NCI-H226 (cell line): ENCODE measurements at regions not wholly inside any gene's neighbourhood (a gene's known extent, or its start where the extent isn't known, plus 50 kb on each side); places are given as distances from the start of the nearest gene placed in this dataset.

Experiments
- DNase-seq: peaks from one replicate; pipeline ENCODE4 v3.0.0-alpha.2; 2015

GRCh38 chr14:42441615-42442014, 834.9 kb downstream of the LRFN5 start:
- DNase-seq, result no peak

- no peak for DNase-seq
Observed at GRCh38 chr14:42437809-42438208, 831.1 kb downstream of the LRFN5 start.

GRCh38 chr14:42429401-42429800, 822.7 kb downstream of the LRFN5 start:
- DNase-seq, result peak; percentile 7

DNA sequence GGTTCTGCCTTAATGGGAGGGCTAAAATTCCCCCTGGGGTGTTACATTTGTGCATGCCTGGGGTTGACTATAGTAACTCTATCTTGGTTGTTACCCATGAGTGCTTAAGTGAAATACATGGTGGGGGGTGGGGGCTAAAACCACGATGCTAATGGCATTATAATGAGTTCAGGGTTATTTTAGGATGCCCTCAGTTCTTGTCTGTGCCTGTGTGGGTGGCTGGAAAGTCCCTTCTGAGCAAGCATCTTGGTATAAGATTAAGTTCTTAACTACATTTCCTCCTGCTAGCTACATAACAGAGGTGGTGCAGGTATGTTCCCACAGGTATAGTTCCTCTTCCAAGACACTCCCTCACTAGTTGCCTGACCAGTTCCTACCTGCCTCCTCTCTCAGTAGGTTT, 822.3 kb downstream of the LRFN5 start:
- no peak for DNase-seq

DNA sequence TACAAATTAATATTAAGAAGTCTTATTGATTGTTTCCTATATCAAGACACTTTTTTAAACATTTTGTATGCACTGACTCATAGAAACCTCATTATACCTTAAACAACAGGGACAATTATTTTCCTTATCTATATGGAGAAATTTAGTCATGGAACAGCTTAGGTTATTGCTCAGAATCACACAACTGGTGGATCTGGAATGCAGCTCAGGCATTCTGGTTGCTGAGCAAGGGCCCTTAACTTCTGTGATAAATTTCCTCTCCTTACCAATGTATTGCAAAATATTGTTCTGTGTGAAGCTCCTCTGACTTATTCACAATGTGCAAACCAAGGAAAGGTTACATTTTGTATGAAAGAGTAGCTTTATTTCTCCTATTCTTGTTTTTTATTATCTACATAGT, 817.8 kb downstream of the LRFN5 start:
- peak; percentile 56 for DNase-seq

GRCh38 chr14:42421377-42422078, 814.9 kb downstream of the LRFN5 start:
- no peak for DNase-seq

GRCh38 chr14:42420071-42420470, 813.4 kb downstream of the LRFN5 start:
- DNase-seq, result no peak

DNA sequence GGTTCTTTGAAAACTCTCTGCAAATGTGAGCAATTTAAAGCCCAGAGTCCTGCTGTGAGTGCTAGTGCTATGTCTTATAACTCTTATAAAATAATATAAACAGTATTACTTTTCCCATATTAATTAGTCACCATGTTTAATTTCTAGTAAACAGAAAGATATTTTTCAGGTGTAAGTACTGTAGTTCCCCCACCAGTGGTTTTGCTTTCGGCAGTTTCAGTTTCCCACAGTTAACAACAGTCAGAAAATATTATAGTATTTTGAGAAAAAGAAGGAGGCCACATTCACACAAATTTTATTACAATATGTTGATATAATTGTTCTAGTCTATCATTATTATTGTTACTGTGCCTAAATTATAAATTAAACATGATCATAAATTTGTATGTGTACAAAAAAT, 800.5 kb downstream of the LRFN5 start:
- DNase-seq, result no peak

DNA sequence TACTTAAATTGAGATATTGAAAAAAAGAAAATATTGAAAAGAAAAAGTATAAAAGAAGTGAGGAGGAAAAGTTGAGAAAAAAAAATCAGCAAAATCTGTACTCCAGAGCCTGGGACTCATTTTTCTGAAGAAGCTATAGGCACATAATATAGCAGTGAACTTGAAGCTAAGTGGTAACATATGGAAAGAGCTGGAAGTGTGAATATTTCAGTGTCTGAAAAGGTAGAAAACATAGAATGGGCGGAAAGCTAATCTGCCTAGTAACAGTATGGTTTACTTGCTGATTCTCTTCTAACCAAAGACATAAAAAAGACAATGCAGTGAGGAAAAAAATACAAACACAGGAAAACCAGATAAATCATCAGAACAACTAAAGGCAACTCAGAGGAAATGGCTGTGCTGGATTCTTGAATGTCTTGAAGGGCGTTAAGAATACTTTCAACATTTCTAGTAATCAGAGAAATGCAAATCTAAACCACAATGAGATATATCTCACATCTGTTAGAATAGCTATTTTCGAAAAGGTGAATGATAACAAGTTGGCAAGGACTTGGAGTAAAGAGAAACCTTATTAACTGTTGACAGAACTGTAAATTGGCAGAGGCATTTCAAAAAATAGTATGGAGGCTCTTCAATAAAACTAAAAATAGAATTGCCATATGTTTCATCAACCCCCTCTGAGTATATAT, 784.6 kb downstream of the LRFN5 start:
- no peak for DNase-seq

DNA sequence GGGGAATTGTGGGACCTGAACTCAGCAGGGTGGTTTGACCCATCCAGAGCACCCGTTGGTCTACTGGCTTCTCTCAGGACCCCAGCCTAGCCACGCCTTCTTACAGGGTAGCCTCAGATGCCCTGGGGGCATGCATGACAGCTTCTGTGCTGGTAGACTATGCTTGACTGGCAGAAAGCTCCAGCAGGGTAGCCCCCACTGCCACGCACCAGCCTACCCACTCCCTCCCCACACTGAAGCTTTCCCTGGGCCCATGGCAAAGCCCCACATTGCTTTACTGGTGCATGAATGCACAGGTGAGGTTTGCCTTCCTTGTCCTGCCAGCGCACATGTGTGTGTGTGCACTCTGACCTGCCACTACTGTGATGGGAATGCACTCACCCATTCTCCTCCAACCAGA, 772.2 kb downstream of the LRFN5 start:
- no peak for DNase-seq

GRCh38 chr14:42378274-42378673, 771.6 kb downstream of the LRFN5 start:
- no peak for DNase-seq

GRCh38 chr14:42374332-42374731, 767.7 kb downstream of the LRFN5 start:
- peak; percentile 35 for DNase-seq

DNA sequence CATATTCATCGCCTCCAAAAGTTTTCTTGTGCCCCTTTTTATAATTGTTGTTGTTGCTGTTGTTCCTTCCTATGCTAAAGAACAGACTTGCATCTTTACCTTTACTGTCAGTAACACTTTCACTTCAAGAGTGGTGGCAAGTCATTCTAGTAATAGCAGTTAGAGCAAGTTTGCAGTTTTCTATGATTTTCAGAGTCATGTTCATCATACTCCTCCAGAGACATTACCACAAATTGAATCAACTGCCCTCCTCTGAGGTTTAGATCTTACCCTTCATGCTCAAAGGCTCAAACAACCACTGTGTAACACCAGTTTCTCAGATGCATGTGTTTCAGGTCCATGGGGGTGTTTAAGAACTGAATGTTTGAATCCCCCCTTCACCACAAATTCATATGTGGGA, 763.4 kb downstream of the LRFN5 start:
- no peak for DNase-seq

DNA sequence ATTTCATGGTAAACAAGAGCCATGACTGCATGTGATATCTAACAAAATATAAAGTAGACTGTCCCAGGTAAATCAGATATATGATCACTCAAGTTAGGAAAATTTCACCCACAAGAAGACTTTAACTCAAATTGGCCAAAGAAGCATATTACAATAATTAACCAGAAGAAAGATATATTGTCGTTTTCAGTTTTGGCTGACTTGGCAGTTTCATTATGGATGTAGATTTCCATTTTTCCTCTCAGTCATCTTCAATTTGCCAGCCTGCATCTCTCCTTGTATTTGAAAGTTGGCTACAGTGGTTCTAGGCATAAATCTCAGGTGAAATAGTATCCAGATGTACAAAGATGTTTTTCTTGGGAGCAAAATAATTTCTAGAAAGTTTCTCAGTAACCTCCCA, 761.6 kb downstream of the LRFN5 start:
- no peak for DNase-seq

GRCh38 chr14:42353315-42353714, 746.6 kb downstream of the LRFN5 start:
- DNase-seq, result no peak

GRCh38 chr14:42335918-42336317, 729.2 kb downstream of the LRFN5 start:
- DNase-seq, result no peak

GRCh38 chr14:42334931-42335330, 728.3 kb downstream of the LRFN5 start:
- no peak for DNase-seq

- DNase-seq, result no peak
Observed at GRCh38 chr14:42323426-42323825, 716.8 kb downstream of the LRFN5 start.

DNA sequence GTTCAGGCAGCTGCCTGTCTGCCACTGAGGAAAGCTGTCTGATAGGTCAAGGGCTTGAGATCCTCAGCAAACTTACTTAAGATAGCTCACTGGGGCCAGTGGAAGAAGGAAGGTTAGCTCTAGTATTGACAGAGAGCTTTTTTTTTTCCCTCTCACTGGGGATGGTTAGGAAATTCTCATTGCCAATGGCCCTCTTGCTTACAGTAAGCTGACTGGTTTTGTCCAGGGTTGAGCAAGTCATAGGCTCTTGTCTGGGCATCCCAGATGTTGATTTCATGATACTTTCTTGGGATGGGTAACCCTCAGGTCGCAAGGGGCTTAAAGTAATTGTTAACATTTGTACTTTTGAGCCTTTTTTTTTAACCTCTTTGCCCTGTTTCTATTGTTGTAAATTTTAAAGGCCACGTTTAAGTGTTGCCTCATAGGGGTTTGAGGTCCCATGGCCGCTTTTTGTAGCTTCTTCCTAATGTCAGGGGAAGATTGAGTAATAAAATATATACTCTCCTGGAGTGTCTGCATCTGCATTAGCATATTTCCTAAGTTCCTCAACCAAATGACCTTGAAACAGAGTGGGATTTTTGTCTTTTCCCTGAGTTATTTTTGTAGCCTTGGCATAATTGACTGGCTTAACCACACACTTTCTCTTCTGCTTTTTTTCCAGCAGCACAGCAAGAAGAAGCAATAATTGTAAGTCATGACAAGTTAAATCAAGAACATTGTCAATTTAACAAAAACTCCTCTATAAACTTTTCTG, 716.0 kb downstream of the LRFN5 start:
- DNase-seq, result no peak

DNA sequence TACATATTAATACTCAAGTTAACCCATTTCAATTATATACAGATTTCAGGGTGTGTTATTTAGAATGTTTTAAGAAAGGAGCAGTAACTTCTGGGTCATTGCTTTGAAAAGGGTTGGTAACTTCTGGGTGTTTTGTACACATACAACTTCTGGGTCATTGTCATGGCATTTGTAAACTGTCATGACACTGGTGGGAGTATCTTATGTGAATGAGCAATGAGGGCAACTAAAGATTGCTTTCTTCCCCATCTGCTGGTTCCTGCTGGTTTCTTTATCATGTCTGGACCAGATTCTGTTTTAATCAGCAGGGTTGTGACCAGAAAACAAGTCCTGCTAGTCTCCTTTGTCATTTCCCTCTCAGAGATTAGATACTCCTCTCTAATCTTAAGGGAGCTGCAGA, 713.3 kb downstream of the LRFN5 start:
- DNase-seq, result no peak

GRCh38 chr14:42316693-42317092, 710.0 kb downstream of the LRFN5 start:
- no peak for DNase-seq

DNA sequence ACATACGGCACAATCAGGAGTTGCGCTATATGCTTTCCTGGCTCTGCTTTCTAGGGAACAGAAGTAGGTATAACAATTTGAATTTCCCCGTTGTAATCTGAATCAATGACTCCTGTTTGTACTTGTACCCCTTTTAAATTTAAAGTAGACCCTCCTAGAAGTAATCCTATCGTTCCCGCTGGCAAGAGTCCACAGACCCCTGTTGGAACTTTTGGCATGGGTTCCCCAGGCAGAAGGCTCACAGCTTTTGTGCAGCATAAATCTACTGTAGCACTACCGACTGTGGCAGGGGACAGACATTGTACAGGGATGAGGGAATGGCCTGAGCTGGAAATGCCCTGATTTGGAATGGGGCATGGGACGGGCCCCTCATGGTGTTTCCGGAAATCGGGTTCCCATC, 705.2 kb downstream of the LRFN5 start:
- no peak for DNase-seq

DNA sequence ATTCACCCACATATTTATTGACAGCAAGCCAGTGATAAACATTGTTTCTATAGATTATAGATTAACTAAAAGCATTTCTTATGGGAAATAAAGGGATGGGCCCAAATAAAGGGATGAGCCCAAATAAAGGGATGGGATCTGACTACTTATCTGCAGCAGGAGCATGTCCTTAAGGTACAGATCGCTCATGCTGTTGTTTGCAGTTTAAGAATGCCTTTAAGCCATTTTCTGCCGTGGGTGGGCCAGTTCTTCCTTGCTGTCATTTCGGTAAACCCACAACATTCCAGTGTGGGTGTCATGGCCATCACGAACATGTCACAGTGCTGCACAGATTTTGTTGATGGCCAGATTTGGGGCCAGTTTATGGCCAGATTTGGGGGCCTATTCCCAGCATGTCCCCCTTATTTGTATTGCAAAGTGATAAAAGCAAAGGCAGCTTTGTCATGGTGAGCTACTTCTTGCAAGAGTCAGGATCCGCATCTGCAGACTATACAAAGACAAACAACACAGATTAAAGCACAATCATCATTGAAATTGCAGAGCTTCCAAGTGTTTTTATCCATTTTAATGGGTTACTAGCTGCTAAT, 700.7 kb downstream of the LRFN5 start:
- DNase-seq, result no peak

GRCh38 chr14:42299692-42300091, 693.0 kb downstream of the LRFN5 start:
- DNase-seq, result no peak
